OCI-LY1 (cell line): ENCODE measurements at regions not wholly inside any gene's neighbourhood (a gene's known extent, or its start where the extent isn't known, plus 50 kb on each side); places are given as distances from the start of the nearest gene placed in this dataset.

Experiments
- H2AFZ ChIP-seq: fragments of 200-600 bp; sonication (generic), shearing (Covaris generic); 2 replicates; pipeline ENCODE4 v1.6.0; 2014; ENCODE audit warnings: antibody characterized with exemption, mild to moderate bottlenecking, low read length
- H3F3A ChIP-seq: fragments of 200-600 bp; sonication (generic), shearing (Covaris generic); 2 replicates; pipeline ENCODE4 v1.6.0; 2014; ENCODE audit warnings: mild to moderate bottlenecking, antibody characterized with exemption, low read length, moderate library complexity; ENCODE audit not compliant: insufficient read depth
- H3K27ac ChIP-seq: fragments of 200-600 bp; sonication (generic); 2 replicates; pipeline ENCODE4 v1.5.1; 2014; ENCODE audit warnings: low read length, mixed run types, mild to moderate bottlenecking, low read depth; ENCODE audit not compliant: poor library complexity, severe bottlenecking
- H3K27me3 ChIP-seq: fragments of 200-600 bp; sonication (generic); 2 replicates; pipeline ENCODE4 v1.6.0; 2014; ENCODE audit warnings: antibody characterized with exemption, mild to moderate bottlenecking, low read length, moderate library complexity; ENCODE audit not compliant: insufficient read depth
- H3K36me3 ChIP-seq: fragments of 200-600 bp; sonication (generic); 2 replicates; pipeline ENCODE4 v1.6.1; 2014; ENCODE audit warnings: mild to moderate bottlenecking, antibody characterized with exemption, low read length, moderate library complexity, mixed read lengths; ENCODE audit not compliant: insufficient read depth
- H3K4me1 ChIP-seq: fragments of 200-600 bp; sonication (generic); 2 replicates; pipeline ENCODE4 v1.5.1; 2014; ENCODE audit warnings: mild to moderate bottlenecking, low read length, moderate library complexity; ENCODE audit not compliant: insufficient read depth, severe bottlenecking
- H3K4me2 ChIP-seq: fragments of 200-600 bp; sonication (generic), shearing (Covaris generic); 2 replicates; pipeline ENCODE4 v1.6.1; 2014; ENCODE audit warnings: low read length
- H3K4me3 ChIP-seq: fragments of 200-600 bp; sonication (generic); 2 replicates; pipeline ENCODE4 v1.5.1; 2014; ENCODE audit warnings: low read length, low read depth, mild to moderate bottlenecking, mixed read lengths; ENCODE audit not compliant: poor library complexity, severe bottlenecking
- H3K79me2 ChIP-seq: fragments of 200-600 bp; shearing (Covaris generic); 2 replicates; pipeline ENCODE4 v1.6.1; 2016; ENCODE audit warnings: mixed run types, low read length, mixed read lengths; ENCODE audit not compliant: insufficient read depth
- H3K9ac ChIP-seq: fragments of 200-600 bp; sonication (generic), shearing (Covaris generic); 2 replicates; pipeline ENCODE4 v1.6.1; 2014; ENCODE audit warnings: mild to moderate bottlenecking, low read length, mixed read lengths
- H3K9me2 ChIP-seq: fragments of 200-600 bp; sonication (generic), shearing (Covaris generic); 2 replicates; pipeline ENCODE4 v1.6.1; 2014; ENCODE audit warnings: low read depth, mild to moderate bottlenecking, low read length, mixed read lengths
- H3K9me3 ChIP-seq: fragments of 200-600 bp; shearing (Covaris generic); 2 replicates; pipeline ENCODE4 v1.6.1; 2014; ENCODE audit warnings: low read length, mixed read lengths
- H4K20me1 ChIP-seq: fragments of 200-600 bp; sonication (generic), shearing (Covaris generic); 2 replicates; pipeline ENCODE4 v1.6.0; 2016; ENCODE audit warnings: mild to moderate bottlenecking, low read length; ENCODE audit not compliant: insufficient read depth
- EZH2 ChIP-seq: fragments of 200-600 bp; sonication (generic), shearing (Covaris generic); IDR thresholded peaks from 2 replicates; pipeline ENCODE4 v1.8.0; 2017; ENCODE audit warnings: borderline replicate concordance, mixed run types, mild to moderate bottlenecking, antibody characterized with exemption, low read length, moderate library complexity, mixed read lengths
- TF ChIP-seq, protein P1 (sequence below): fragments of 200-600 bp; sonication (generic), shearing (Covaris generic); IDR thresholded peaks from 2 replicates; pipeline ENCODE4 v1.5.1; 2017; ENCODE audit warnings: mild to moderate bottlenecking, antibody characterized with exemption, low read length, moderate library complexity, mixed read lengths

DNA sequence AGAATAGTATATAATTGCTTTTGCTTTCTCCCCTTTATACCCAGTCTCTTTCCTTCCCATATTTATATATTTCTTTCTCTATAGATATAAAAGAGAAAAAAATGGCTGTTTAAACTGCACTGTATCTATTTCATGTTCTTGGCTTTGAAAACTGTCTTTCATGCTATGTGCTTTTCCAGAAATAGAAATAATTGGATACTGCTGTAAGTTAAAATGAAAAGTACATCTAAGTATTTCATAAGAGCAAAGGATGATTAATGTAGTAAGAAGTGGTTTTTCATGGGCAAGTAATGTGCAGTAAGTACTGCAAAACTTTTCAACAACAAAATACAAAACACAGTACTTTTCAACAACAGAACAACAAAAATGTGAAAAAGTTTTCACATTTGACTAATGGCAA, 237.9 kb downstream of the SNCA start:
- H3F3A ChIP-seq = no peaks in the 10 kb centered on the region
- no peak overlapping the region for H3K4me3 ChIP-seq
- H3K9ac ChIP-seq = no peak overlapping the region
- H3K9me3 ChIP-seq = no peaks in the 10 kb centered on the region
- H3K27ac ChIP-seq = no peak overlapping the region
- no peaks in the 10 kb centered on the region for H3K4me1 ChIP-seq
- no peak overlapping the region for H2AFZ ChIP-seq
- H3K27me3 ChIP-seq = no peaks in the 10 kb centered on the region
- no peaks in the 10 kb centered on the region for H3K36me3 ChIP-seq
- TF ChIP-seq EZH2 = no peak
- TF ChIP-seq, protein P1, sequence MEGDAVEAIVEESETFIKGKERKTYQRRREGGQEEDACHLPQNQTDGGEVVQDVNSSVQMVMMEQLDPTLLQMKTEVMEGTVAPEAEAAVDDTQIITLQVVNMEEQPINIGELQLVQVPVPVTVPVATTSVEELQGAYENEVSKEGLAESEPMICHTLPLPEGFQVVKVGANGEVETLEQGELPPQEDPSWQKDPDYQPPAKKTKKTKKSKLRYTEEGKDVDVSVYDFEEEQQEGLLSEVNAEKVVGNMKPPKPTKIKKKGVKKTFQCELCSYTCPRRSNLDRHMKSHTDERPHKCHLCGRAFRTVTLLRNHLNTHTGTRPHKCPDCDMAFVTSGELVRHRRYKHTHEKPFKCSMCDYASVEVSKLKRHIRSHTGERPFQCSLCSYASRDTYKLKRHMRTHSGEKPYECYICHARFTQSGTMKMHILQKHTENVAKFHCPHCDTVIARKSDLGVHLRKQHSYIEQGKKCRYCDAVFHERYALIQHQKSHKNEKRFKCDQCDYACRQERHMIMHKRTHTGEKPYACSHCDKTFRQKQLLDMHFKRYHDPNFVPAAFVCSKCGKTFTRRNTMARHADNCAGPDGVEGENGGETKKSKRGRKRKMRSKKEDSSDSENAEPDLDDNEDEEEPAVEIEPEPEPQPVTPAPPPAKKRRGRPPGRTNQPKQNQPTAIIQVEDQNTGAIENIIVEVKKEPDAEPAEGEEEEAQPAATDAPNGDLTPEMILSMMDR = no peak
- H3K79me2 ChIP-seq = no peaks in the 10 kb centered on the region
- H3K4me2 ChIP-seq = no peak overlapping the region
- no peaks in the 10 kb centered on the region for H3K9me2 ChIP-seq
- no peaks in the 10 kb centered on the region for H4K20me1 ChIP-seq

DNA sequence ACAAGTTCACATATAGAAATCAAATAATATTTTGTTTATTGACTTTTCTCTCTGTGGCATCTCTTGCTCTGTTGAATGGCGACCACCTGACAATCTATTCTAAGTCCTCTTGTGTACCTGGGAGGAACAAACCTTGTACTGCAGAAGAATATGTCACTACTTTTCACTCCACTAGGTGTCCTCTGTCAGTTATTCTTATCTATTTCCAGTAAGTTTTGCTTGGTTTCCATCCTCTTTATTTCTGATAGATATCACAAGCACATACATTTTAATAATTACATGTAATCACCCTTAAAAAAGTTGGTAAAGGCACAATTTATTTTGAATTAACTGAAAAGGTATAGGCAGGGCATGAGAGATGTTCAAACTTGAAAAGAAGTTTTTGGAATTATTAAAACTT, 238.4 kb downstream of the SNCA start:
- Histone ChIP-seq H3K4me2 (no peak overlapping the region), H3K79me2 (no peaks in the 10 kb centered on the region)
- TF ChIP-seq, protein P1 = peak; percentile 36; the same call in 1 of the 2 replicates
- no peak for TF ChIP-seq EZH2

DNA sequence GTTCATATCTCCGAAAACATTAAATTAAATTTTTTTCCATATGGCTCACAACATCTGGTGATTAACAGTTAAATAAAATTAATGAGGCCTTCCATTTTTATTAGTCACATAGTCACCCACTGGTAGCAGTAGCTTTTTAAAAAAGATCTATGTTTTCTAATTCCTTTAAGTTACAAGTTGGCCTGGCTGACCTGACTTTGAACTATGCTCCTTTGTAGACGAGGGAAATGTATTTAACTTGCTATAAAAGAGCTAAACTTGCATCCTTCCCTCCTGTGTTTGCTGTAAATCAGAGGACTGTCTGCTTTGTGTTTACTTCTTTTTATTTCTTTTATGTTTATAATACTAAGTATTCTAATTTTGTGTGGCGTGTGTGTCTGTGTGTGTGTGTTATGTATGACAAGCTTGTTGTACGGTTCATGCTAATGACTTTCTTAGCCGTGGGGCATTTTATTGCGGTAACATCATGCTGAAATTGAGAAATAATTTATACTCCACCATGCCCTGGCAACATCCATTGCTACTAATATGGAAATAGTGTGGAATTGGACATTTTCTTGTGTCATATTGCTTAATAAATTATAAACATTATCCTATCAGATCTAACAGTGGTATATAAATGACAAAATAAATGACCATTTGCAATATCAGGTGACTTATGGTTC, 241.7 kb downstream of the SNCA start:
- no peak overlapping the region for H3K9ac ChIP-seq
- H3K79me2 ChIP-seq = no peaks in the 10 kb centered on the region
- no peaks in the 10 kb centered on the region for H3K9me3 ChIP-seq
- no peaks in the 10 kb centered on the region for H4K20me1 ChIP-seq
- H3K36me3 ChIP-seq = no peaks in the 10 kb centered on the region
- no peaks in the 10 kb centered on the region for H3K9me2 ChIP-seq
- no peaks in the 10 kb centered on the region for H3K4me1 ChIP-seq
- no peak overlapping the region for H3K4me2 ChIP-seq
- no peak overlapping the region for H3K4me3 ChIP-seq
- no peak for TF ChIP-seq EZH2
- TF ChIP-seq, protein P1 = no peak
- no peaks in the 10 kb centered on the region for H3K27me3 ChIP-seq
- no peak overlapping the region for H2AFZ ChIP-seq
- H3F3A ChIP-seq = no peaks in the 10 kb centered on the region
- H3K27ac ChIP-seq = no peak overlapping the region

More for the DNA sequence above, 238.4 kb downstream of the SNCA start:
- Histone ChIP-seq H3K9me2 (no peaks in the 10 kb centered on the region), H3K4me3 (no peak overlapping the region), H3K9me3 (no peaks in the 10 kb centered on the region), H3K27me3 (no peaks in the 10 kb centered on the region), H2AFZ (no peak overlapping the region), H3K9ac (no peak overlapping the region), H4K20me1 (no peaks in the 10 kb centered on the region), H3K4me1 (no peaks in the 10 kb centered on the region), H3K36me3 (no peaks in the 10 kb centered on the region), H3F3A (no peaks in the 10 kb centered on the region), H3K27ac (no peak overlapping the region)
